HepG2 (cell line): ENCODE measurements at regions not wholly inside any gene's neighbourhood (a gene's known extent, or its start where the extent isn't known, plus 50 kb on each side); places are given as distances from the start of the nearest gene placed in this dataset.

Experiments
- ATAC-seq: fragments of 200-7000 bp; cut with Tn5 transposase; 3 replicates; pipeline ENCODE4 v1.9.1; 2020; ENCODE audit warnings: mild to moderate bottlenecking, moderate library complexity
- BruUV-seq: library from RNA; stranded (reverse); fragments of 400-500 nt; replicated peaks from 2 replicates; lab custom pipeline; 2021; lab: Mats Ljungman, UMichigan
- CTCF ChIA-PET: fragments of 300-600 bp; formaldehyde crosslinking; extraction: SDS; loops from one replicate; lab custom pipeline; 2021; ENCODE audit warnings: low total read pairs, inconsistent platforms, low intra/inter-chr PET ratio; lab: Yijun Ruan, JAX
- POLR2A ChIA-PET: fragments of 350-600 bp; sonication (Branson Sonifier 250); formaldehyde crosslinking; loops from one replicate; lab custom pipeline; 2020; ENCODE audit warnings: antibody characterized with exemption, inconsistent platforms; lab: Yijun Ruan, JAX
- DNase-seq: peaks from one replicate; pipeline ENCODE4 v3.0.0-alpha.2; 2015; ENCODE audit warnings: low spot score
- FAIRE-seq: peaks from 3 replicates; lab custom pipeline; 2011; peaks lifted over from hg19 to GRCh38; lab: Jason Lieb, UNC
- H2AFZ ChIP-seq: one replicate; pipeline ENCODE4 v1.6.1; 2011; ENCODE audit warnings: low read length, inconsistent platforms
- H3K27ac ChIP-seq: fragments of 300-600 bp; 3 replicates; pipeline ENCODE4 v1.8.0; 2011; ENCODE audit warnings: mixed run types, mild to moderate bottlenecking, mixed read lengths, low read length, inconsistent platforms; ENCODE audit not compliant: insufficient read depth; ENCODE audit errors: extremely low read length
- H3K27me3 ChIP-seq, 2 experiments: fragments of 200-600 bp in 1 of 2; 2 replicates in 1 of 2; 3 replicates in 1 of 2; pipeline versions ENCODE4 v1.6.0 to v1.8.0; 2011; ENCODE audit warnings: low read length in 2 of 2, mild to moderate bottlenecking in 2 of 2, moderate library complexity in 2 of 2, inconsistent platforms in 1 of 2; ENCODE audit not compliant: insufficient read depth in 2 of 2, control insufficient read depth in 1 of 2
- H3K36me3 ChIP-seq, 2 experiments: fragments of 200-600 bp in 1 of 2; replicated peaks in 1 of 2; 2 replicates in 1 of 2; 3 replicates in 1 of 2; pipeline versions ENCODE4 v1.5.1 to v1.8.0; 2011; ENCODE audit warnings: low read length in 2 of 2, inconsistent platforms in 1 of 2; ENCODE audit not compliant: insufficient read depth in 2 of 2, control insufficient read depth in 1 of 2
- H3K4me1 ChIP-seq: 2 replicates; pipeline ENCODE4 v1.5.1; 2012; ENCODE audit warnings: low read length, inconsistent platforms; ENCODE audit not compliant: insufficient read depth
- H3K4me2 ChIP-seq: 2 replicates; pipeline ENCODE4 v1.6.0; 2011; ENCODE audit warnings: low read depth, low read length, inconsistent platforms
- H3K4me3 ChIP-seq, 3 experiments: fragments of 200-600 bp in 1 of 3; sonication (generic), shearing (Covaris generic) in 1 of 3; replicated peaks in 1 of 3; 2 replicates each; pipeline ENCODE4 v1.5.1; 2011 to 2016; ENCODE audit warnings: low read length in 3 of 3, inconsistent platforms in 2 of 3, low read depth in 2 of 3, mild to moderate bottlenecking in 2 of 3, control low read depth in 1 of 3, mixed read lengths in 1 of 3; ENCODE audit not compliant: insufficient read depth in 1 of 3
- H3K79me2 ChIP-seq: one replicate; pipeline ENCODE4 v1.6.1; 2011; ENCODE audit warnings: low read length, inconsistent platforms; ENCODE audit not compliant: insufficient read depth
- H3K9ac ChIP-seq: 2 replicates; pipeline ENCODE4 v1.6.0; 2011; ENCODE audit warnings: mild to moderate bottlenecking, low read depth, low read length, inconsistent platforms; ENCODE audit not compliant: insufficient read depth
- H3K9me3 ChIP-seq: 2 replicates; pipeline ENCODE4 v1.5.1; 2012; ENCODE audit warnings: mild to moderate bottlenecking, low read length
- H4K20me1 ChIP-seq: 2 replicates; pipeline ENCODE4 v1.6.0; 2011; ENCODE audit warnings: inconsistent platforms, mild to moderate bottlenecking, low read length, moderate library complexity; ENCODE audit not compliant: insufficient read depth
- ARNT ChIP-seq: fragments of 450-650 bp; IDR thresholded peaks from 2 replicates; pipeline ENCODE4 v1.6.1; 2017
- CEBPB ChIP-seq: IDR thresholded peaks from 2 replicates; pipeline ENCODE4 v1.6.1; 2011; ENCODE audit warnings: low read depth, low read length, improper control_type of control experiment, borderline replicate concordance
- FOXK2 ChIP-seq: fragments of 450-650 bp; IDR thresholded peaks from 2 replicates; pipeline ENCODE4 v1.6.1; 2016
- HNRNPL ChIP-seq: fragments of 200-400 bp; formaldehyde crosslinking; IDR thresholded peaks from 2 replicates; pipeline ENCODE4 v1.6.1; 2017; ENCODE audit warnings: mild to moderate bottlenecking, low read depth, low read length
- KAT7 ChIP-seq: IDR thresholded peaks from 2 replicates; pipeline ENCODE4 v1.6.1; 2018; ENCODE audit warnings: borderline replicate concordance, missing compliant biosample characterization
- KDM2A ChIP-seq: sonication (generic); formaldehyde crosslinking; IDR thresholded peaks from 2 replicates; pipeline ENCODE4 v1.4.0; 2020; ENCODE audit warnings: low read depth, missing genetic modification reagents, borderline replicate concordance
- ZNF124 ChIP-seq: sonication (generic); formaldehyde crosslinking; IDR thresholded peaks from 2 replicates; pipeline ENCODE4 v1.4.0; 2020; ENCODE audit warnings: missing genetic modification reagents
- ZNF20 ChIP-seq: sonication (generic); formaldehyde crosslinking; IDR thresholded peaks from 2 replicates; pipeline ENCODE4 v1.4.0; 2020; ENCODE audit warnings: mild to moderate bottlenecking, moderate library complexity, missing genetic modification reagents
- ZNF891 ChIP-seq: sonication (generic); formaldehyde crosslinking; IDR thresholded peaks from 2 replicates; pipeline ENCODE4 v1.5.0; 2020; ENCODE audit warnings: mild to moderate bottlenecking, missing genetic modification reagents
- WGBS: methylation state at CpG from one replicate; pipeline ENCODE4 v1.1.6; 2017; ENCODE audit warnings: low lambda C conversion rate; 5-methylcytosine and 5-hydroxymethylcytosine counted together
- in situ Hi-C: cut with HindIII; loops from 2 replicates; pipeline ENCODE4 v1.10.0; 2017; ENCODE audit warnings: low pct_unique_long_range_greater_than_20kb; ENCODE audit not compliant: extremely low pct_ligation_motif_present
- intact Hi-C: fragments of 100-400 bp; cut with micrococcal nuclease; formaldehyde crosslinking; loops from one replicate; pipeline ENCODE4 v1.10.0; 2022; ENCODE audit not compliant: unreplicated experiment
- TF ChIP-seq, protein P1 (sequence below): sonication (generic); formaldehyde crosslinking; IDR thresholded peaks from 2 replicates; pipeline ENCODE4 v1.8.0; 2022; ENCODE audit warnings: mild to moderate bottlenecking, missing genetic modification reagents, borderline replicate concordance
- TF ChIP-seq, protein P2 (sequence below): sonication (generic); formaldehyde crosslinking; IDR thresholded peaks from 2 replicates; pipeline ENCODE4 v1.4.0; 2020; ENCODE audit warnings: missing genetic modification reagents
- TF ChIP-seq, protein P3 (sequence below): sonication (generic); formaldehyde crosslinking; IDR thresholded peaks from 2 replicates; pipeline ENCODE4 v1.8.1; 2023; ENCODE audit warnings: missing genetic modification reagents, mild to moderate bottlenecking, borderline replicate concordance
- TF ChIP-seq, protein P4 (sequence below): sonication (generic); formaldehyde crosslinking; IDR thresholded peaks from 2 replicates; pipeline ENCODE4 v1.5.0; 2020; ENCODE audit warnings: missing genetic modification reagents, mild to moderate bottlenecking, borderline replicate concordance
- TF ChIP-seq, protein P5 (sequence below), 2 experiments: sonication (generic) in 1 of 2; formaldehyde crosslinking in 1 of 2; IDR thresholded peaks; 2 replicates each; pipeline versions ENCODE4 v1.6.1 to v1.9.0; 2014 to 2022; ENCODE audit warnings: antibody characterized with exemption in 1 of 2, borderline replicate concordance in 1 of 2, inconsistent platforms in 1 of 2, low read depth in 1 of 2, missing genetic modification reagents in 1 of 2

DNA sequence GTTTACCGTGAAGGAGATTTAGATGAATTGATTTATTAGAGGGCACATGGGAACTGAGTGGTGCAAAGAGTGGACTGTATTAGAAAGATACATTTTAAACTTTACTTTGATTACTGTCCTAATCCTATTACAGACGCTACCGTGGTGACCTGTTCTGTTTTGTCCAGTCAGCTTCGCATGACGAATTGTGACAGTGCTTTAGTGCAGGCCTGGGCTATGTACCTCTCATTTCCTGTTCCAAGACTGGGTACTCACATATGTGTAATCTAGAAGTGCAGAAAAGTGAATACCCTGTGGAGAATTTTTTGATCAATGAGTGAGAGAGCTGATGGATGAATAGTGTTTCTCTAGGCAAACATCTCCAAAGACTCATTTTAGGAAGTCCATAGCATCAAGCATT lies 385.9 kb downstream of the ANXA1 start (continued):
- TF ChIP-seq, protein P1, sequence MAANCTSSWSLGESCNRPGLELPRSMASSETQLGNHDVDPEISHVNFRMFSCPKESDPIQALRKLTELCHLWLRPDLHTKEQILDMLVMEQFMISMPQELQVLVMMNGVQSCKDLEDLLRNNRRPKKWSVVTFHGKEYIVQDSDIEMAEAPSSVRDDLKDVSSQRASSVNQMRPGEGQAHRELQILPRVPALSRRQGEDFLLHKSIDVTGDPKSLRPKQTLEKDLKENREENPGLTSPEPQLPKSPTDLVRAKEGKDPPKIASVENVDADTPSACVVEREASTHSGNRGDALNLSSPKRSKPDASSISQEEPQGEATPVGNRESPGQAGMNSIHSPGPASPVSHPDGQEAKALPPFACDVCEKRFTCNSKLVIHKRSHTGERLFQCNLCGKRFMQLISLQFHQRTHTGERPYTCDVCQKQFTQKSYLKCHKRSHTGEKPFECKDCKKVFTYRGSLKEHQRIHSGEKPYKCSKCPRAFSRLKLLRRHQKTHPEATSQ, result no peak
- TF ChIP-seq ZNF124 (no peak), FOXK2 (no peak), KAT7 (CRISPR knock-in tag) (no peak), CEBPB (no peak)

DNA sequence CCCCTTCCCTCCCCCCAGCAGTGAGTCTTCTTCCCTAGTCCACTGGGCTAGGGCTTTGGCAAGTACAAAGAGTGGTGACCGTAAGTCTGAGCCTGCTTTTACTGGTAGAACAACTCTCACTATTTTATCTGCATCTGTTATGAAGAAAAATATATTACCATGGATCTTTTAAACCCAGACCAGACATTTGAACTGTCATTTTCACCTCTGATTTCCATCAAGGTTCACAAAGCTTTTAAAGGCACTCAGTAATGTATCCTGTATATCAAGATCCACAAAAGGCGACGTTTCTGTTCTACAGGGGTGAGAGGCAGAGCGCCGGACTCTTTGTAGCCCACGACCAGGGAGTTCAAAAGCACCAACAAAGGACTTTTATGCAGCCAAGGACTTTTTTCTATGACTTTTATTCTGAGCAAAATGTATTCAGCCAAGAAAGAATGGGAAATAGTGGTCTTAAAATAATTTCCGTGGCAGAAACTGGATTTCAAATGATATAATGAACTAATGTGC lies 388.3 kb downstream of the ANXA1 start:
- H3K36me3 ChIP-seq, result no peaks in the 10 kb centered on the region
- no peaks in the 10 kb centered on the region for H3K9me3 ChIP-seq
- no peak overlapping the region for H3K27ac ChIP-seq
- ChIA-PET POLR2A (no interaction called here), CTCF (no interaction called here)
- intact Hi-C loops (no loop called here), in situ Hi-C loops (no loop called here)
- no peak overlapping the region for H3K9ac ChIP-seq
- 84% methylated on average over 7 of the region's 7 CpGs for WGBS
- H4K20me1 ChIP-seq, result no peaks in the 10 kb centered on the region
- no peak for FAIRE-seq
- no peaks in the 10 kb centered on the region for H3K79me2 ChIP-seq
- ATAC-seq, result no peak
- H3K4me2 ChIP-seq, result no peak overlapping the region
- BruUV-seq, result no TSS peak
- H3K27me3 ChIP-seq, result no peaks in the 10 kb centered on the region
- no peak overlapping the region for H3K4me3 ChIP-seq
- TF ChIP-seq, protein P2, sequence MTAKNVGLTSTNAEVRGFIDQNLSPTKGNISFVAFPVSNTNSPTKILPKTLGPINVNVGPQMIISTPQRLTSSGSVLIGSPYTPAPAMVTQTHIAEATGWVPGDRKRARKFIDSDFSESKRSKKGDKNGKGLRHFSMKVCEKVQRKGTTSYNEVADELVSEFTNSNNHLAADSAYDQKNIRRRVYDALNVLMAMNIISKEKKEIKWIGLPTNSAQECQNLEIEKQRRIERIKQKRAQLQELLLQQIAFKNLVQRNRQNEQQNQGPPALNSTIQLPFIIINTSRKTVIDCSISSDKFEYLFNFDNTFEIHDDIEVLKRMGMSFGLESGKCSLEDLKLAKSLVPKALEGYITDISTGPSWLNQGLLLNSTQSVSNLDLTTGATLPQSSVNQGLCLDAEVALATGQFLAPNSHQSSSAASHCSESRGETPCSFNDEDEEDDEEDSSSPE, result no peak
- TF ChIP-seq ARNT, result no peak
- TF ChIP-seq, protein P3, sequence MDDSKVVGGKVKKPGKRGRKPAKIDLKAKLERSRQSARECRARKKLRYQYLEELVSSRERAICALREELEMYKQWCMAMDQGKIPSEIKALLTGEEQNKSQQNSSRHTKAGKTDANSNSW (CRISPR knock-in tag), result no peak
- TF ChIP-seq ZNF891 (CRISPR knock-in tag), result no peak
- TF ChIP-seq ZNF20 (CRISPR knock-in tag), result no peak
- no peak for TF ChIP-seq KDM2A (CRISPR knock-in tag)
- TF ChIP-seq, protein P4, sequence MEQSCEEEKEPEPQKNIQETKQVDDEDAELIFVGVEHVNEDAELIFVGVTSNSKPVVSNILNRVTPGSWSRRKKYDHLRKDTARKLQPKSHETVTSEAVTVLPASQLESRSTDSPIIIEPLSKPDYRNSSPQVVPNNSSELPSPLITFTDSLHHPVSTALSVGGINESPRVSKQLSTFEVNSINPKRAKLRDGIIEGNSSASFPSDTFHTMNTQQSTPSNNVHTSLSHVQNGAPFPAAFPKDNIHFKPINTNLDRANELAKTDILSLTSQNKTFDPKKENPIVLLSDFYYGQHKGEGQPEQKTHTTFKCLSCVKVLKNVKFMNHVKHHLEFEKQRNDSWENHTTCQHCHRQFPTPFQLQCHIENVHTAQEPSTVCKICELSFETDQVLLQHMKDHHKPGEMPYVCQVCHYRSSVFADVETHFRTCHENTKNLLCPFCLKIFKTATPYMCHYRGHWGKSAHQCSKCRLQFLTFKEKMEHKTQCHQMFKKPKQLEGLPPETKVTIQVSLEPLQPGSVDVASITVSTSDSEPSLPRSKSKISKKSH (CRISPR knock-in tag), result no peak
- TF ChIP-seq, protein P5, sequence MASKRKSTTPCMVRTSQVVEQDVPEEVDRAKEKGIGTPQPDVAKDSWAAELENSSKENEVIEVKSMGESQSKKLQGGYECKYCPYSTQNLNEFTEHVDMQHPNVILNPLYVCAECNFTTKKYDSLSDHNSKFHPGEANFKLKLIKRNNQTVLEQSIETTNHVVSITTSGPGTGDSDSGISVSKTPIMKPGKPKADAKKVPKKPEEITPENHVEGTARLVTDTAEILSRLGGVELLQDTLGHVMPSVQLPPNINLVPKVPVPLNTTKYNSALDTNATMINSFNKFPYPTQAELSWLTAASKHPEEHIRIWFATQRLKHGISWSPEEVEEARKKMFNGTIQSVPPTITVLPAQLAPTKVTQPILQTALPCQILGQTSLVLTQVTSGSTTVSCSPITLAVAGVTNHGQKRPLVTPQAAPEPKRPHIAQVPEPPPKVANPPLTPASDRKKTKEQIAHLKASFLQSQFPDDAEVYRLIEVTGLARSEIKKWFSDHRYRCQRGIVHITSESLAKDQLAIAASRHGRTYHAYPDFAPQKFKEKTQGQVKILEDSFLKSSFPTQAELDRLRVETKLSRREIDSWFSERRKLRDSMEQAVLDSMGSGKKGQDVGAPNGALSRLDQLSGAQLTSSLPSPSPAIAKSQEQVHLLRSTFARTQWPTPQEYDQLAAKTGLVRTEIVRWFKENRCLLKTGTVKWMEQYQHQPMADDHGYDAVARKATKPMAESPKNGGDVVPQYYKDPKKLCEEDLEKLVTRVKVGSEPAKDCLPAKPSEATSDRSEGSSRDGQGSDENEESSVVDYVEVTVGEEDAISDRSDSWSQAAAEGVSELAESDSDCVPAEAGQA (IDR thresholded peaks at IDR 0.05; ENCODE audit: low read depth), result no peak
- TF ChIP-seq, protein P5 (CRISPR knock-in tag; IDR thresholded peaks at IDR 0.05; ENCODE audit: borderline replicate concordance), result no peak
- no peak for TF ChIP-seq HNRNPL
- H2AFZ ChIP-seq, result no peak overlapping the region
- peaks cover 46% of the 10 kb centered on the region for H3K4me1 ChIP-seq
- no peak for DNase-seq
